Stimulated activated CD8-positive, alpha-beta memory T cell treated with anti-CD3 and anti-CD28 coated beads, Interleukin-12 subunit alpha, Interleukin-12 subunit beta, amount 100 ng/mL, for 24 hours (primary cell): ENCODE measurements at regions not wholly inside any gene's neighbourhood (a gene's known extent, or its start where the extent isn't known, plus 50 kb on each side); places are given as distances from the start of the nearest gene placed in this dataset.
A peak's percentile ranks its signal among the peaks of the same experiment; 100 is the strongest.

ENCODE experiments used
- DNase-seq: peaks from one replicate; pipeline ENCODE4 v3.0.0-alpha.2; 2020; ENCODE audit errors: extremely low read depth

DNA sequence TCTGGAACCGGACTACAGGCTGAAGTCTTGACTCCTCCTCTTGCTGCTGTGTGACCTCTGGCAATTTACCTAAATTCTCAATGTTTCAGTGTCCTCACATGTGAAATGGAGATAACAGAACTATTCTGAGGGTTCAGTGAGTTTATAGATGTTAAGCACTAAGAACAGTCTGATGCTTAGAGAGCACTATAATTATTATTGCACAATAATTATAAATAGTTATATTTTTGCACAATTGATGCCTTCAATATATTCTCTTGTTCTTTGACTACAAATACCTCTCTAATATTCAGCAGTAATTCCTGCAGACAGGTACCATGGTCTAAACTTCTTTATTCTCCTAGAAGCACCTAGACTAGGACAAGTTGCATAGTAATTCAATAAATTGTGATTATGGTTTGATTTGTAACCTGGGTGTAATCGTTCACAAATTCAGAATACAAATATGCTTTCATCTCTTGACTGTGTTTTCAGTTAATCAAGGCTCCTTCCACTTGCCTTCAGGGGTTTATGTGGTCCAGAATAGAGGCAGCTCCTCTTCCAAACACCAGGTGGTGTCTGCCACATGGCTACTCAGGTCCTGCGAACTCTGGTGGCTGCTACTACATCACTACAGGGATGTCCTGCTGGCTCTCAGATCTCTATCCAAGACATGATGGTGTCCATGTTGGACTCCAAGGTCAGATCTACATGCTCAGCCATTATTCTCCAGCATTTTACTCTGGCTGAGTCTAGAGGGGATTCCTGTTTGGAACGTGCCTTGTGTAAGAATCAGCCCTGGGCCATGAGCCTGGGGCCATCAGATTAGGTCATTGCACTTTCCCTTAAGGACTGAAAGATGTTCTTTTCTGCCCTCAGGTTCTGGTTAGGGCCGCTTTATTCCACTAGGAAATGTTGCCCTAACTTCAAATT, 103.4 kb downstream of the QRFPR start:
- DNase-seq = no peak

DNA sequence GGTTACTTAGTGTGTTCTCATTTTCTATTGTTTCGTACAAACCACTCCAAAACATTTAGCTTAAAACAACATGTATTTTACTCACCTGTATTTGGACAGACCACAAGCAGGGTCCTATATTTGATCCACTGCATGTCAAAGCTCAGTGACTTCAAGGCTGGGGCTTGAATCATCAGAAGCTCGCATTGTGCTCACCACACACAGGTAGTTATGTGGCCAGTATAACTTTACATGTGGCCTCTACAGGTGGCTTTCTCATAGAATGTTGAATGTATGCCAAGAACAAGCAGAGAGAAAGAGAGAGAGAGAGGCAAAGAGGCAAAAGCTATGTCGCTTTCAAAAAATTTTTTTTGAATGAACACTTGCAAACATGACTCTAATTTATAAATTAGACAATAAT, 107.6 kb downstream of the QRFPR start:
- no peak for DNase-seq

DNA sequence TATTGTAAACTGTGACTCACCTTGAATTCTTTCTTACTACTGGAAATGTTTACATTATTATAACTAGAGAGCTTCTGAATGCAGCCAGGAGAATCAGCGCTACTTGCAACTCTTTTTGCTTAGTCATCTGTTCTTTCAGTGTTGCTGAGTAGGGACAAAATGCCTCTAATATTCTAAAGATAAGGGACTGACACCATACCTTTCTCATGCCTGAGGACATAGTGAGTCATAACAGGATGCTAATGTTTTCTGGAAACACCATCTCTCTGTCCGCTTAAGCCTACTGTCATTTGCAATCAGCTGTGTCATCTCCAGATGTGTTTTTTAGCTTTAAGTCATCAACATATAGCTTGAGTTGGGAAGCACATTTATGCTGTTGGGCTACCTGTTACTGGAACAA, 108.3 kb downstream of the QRFPR start:
- DNase-seq = no peak

DNA sequence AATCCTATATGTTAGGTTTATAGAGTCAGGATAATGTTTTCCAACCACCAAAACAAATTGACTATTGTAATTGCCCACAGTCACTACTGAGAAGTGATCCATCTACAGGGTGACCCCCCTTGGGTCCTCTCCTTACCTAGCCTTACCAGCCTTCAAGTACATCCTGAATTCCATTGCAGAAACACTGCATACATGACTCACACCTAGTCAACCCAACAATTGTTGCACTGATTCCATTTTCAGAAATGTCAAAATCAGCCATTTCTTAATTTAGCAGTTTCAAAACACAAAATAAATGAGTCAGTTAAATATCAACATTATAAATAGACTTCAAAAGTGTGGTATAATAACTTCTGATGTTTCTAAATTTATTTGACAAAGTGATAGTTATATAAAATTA, 106.3 kb upstream of the TNIP3 start:
- no peak for DNase-seq

DNA sequence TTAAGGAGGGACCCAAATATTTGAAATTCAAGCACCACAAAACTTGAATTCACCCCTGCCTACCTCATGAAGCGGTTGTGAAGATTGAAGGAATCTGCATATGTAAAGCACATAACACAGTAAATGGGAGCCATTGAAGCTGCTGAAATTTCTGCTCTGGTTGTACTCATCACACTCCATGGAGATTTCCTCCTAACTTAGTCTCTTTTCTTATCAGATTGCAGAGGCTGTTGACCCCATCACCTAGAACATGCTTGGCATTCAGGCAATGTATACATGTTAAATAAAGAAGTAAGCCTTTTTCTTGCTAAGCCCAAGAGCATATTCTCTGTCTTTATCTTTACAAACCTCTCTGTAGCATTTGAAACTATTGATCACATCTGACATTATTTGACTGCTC, 104.9 kb upstream of the TNIP3 start:
- DNase-seq = no peak

DNA sequence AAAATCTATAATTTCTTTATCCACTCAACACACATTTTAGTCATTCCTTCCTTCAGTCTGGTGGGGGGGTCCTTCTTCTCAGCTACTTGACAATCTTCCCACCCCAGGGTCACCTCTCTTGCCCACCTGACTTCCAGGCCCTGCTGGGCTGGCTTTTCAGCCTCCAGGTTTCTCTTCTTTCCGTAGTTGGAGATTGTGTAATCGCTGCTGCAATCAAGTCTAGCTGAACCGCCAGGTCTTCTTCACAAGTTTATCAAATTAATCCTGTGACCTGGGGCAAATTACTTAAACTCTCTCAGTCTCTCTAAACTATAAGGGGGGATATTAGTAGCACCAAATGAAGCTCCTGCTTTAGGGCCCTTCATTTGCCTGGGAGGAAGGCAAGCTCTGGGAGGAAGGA, 102.9 kb upstream of the TNIP3 start:
- DNase-seq = no peak

DNA sequence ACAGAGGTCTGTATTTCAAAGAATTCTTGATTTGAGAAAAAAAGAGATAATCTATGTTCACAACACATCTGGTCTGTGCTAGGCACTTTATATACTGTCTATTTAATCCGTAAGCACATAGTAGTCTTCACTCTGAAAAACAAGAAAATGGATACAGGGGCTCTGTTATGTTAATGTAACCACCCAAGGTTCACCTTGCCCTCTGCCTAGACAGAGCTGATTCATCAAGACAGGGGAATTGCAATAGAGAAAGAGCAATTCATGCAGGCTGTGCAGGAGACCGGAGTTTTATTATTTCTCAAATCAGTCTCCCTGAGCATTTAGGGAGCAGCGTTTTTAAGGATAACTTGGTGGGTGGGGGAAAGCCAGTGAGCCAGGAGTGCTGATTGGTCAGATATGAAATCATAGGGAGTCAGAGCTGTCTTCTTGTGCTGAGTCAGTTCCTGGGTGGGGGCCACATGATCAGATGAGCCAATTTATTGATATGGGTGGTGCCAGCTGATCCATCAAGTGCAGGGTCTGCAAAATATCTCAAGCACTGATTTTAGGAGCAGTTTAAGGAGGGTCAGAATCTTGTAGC, 92.9 kb upstream of the TNIP3 start:
- no peak for DNase-seq

DNA sequence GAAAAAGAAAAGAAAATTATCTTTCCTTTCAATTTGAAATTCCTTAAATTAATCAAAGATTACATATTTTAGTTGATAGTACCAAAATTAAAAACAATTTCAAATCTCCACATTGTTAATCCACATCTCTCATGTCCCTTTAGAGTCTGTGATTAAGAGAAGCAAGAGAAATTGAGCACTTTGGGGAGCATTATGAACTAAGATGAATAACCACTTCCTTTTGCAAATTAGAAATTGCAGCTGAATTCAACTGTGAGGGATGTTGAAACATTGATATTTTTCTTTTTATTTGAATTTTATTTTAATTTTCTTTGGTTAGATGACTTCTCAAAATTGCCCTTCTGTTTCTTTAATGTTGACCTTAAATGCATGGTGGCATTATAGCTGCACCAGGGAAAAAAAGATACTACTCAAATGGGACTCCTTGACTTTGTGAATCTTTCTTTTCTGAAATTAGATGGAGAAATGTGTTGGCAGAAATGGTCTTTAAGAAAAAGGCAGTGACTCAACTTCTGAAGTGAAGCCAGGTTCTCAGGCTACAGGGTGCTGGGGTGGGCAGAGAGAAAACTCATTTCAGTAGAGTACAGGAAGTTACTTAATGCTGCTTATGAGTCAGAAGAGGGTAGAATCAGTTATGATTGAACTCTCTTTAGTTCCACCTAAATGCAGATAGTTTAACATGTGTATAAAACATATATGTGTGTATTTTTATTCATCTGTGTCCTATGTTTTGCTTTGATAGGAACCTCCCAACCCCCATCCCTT, 92.0 kb upstream of the TNIP3 start:
- peak; percentile 15 for DNase-seq

DNA sequence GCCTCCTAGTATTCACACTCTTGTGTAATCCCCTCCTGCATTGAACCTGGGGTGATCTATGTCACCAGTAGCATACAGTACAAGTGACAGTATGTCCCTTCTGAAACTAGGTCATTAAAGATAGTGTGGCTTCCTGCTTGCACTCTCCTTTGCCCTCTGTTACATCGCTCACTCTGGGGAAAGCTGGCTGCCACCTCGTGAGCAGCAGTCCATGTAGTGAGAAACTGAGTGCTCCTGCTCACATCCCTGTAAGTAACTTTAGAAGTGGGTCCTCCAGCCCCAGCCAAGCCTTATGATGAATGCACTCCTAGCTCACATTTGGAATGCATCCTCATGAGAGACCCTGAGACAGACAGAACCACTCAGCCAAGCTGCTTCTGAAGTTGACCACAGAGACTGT, 89.8 kb upstream of the TNIP3 start:
- no peak for DNase-seq

DNA sequence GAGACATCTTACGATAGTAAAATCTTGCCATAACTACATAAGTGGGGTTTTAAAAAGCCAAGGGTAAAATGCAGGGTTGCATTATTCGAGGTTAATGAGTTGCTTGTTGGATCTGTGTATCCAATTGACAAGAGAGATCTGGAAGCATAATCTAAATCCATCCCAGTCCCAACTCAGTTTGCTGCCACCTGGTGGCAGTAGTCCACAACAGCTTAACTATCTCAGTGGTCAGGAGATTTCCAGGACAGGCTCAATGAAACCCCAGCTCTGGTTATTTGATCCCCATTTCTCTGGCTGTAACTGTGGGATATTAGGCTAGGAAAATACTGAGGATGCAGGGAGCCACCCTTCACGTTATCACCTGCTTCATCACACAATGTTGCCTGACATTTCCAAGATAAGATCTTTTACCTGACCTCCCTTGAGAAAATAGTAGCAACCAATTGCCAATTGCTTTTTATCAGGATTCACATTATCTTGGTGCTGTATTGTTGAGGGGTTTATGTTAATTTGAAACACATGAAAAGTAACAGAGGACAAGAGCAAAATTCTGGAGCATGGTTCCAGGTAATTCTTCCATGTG, 88.2 kb upstream of the TNIP3 start:
- no peak for DNase-seq

DNA sequence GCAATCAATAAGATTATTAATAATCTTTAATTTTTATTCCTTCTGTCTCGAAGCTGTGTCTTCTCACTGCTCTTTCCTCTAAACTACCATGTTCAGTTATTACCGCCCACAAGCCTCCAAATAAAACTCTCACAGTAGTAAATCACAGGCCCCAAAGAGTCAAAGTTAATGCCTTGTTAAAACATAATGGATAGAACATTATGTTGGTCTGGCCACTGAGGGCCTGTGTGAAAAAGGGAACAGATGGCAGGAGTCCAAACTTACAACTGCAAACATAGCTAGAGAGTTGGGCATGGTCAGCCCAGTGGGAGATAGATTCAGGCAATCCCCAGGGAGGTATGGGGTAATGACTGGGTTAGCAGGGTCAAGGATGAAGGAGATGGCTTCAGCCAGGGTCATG, 84.6 kb upstream of the TNIP3 start:
- no peak for DNase-seq

DNA sequence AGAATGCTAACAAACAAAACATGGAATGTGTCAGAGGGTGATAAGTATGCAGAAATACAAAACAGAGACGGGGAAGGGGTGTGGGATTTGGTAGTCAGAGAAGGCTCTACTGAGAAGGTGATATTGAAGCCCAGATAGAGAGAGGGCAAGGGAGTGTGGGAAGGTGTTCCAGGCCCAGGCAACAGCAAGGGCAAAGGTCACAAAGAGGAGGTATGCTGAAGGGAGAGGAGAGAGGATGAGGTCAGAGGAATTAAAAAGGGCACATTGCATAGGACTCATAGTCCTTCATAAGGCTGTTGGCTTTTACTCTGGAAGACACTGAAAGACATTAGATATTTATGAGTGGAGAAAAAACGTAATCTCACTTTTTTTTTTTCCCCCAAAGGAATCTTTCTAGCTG, 82.6 kb upstream of the TNIP3 start:
- DNase-seq = no peak

DNA sequence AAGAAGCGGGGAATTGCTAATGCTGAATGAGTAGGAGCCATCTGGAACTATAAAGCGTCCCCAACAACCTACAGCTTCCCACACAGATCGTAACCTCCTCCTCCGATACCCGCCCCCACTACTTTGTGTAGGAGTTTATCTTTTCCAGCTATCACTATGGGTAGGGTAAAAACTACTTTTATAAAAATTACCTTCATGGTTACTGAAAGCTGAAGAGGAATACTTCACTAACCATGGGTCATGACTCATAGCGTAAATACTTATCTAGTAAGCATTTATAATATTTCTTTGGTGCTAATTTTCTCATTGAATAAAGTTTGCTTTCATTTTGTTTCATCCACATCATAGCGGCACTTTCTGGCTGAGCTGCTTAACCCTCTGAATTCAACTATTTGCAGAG, 79.4 kb upstream of the TNIP3 start:
- DNase-seq = no peak

DNA sequence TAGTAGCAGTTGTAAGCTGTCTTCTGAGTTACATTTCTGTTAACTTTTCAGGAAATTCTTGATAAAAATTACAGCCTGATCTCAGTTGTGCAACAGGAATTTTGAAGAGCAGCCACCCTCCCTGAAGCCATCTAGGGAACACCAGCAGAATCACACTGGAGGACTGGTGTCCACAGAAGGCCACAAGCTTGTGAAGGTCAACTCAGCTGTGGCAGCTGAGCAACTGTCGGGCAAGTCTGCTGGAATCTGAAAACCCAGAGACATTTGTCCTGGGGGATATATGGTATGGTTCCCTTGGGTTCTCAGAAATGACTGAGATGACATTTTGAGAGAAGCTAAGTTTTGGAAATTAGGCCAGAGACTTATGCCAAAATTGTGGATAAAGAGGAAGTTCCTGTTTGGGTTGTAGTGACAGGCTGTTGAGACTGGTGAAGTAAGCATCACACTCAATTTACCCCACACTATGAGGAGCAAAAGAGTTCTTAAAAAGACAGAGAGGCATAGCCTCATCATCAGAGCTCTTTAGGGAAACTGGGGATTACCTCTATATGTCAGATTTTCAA, 78.1 kb upstream of the TNIP3 start:
- no peak for DNase-seq

DNA sequence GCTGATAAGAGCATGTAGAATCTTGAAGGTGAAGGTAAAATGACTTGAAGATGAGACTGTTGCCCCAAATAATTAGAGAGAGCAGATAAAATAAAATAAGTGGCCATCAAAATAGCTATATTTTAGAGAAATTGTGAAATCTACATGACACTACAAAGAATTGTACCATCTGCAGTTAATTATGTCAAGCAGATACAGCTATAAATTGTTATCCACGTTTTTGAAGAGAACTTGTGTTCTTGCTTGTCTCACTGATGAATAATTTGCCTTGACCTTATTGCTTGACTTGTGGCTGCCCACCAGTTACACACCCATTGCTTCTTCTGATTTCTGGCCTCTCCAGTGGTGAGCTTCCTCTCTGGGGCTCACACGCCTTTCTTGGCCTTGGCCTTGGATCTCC, 75.8 kb upstream of the TNIP3 start:
- DNase-seq = no peak

DNA sequence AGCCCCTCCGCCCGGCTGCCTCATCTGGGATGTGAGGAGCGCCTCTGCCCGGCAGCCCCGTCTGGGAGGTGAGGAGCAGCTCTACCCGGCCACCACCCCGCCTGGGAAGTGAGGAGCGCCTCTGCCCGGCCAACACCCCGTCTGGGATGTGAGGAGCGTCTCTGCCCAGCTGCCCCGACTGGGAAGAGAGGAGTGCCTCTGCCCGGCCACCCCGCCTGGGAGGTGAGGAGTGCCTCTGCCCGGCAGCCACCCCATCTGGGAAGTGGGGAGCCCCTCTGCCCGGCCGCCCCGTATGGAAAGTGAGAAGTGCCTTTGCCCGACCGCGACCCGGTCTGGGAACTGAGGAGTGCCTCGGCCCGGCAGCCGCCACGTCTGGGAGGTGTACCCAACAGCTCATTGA, 74.3 kb upstream of the TNIP3 start:
- DNase-seq = no peak

DNA sequence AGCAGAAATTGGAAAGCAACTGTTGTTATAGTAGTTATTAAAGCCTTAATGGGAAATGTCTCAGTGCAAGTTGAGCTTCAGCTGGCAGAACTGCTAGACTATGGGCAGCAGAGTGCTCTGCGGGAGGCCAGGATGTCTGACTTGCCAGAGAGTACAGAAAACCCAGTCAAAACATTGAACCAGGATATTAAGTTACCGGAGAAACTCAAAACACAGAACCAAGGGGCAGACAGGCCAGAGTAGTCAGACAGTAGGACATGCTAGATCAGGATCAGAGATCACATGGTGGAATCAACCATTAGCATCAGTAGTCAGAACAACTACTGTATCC, 72.9 kb upstream of the TNIP3 start:
- no peak for DNase-seq

DNA sequence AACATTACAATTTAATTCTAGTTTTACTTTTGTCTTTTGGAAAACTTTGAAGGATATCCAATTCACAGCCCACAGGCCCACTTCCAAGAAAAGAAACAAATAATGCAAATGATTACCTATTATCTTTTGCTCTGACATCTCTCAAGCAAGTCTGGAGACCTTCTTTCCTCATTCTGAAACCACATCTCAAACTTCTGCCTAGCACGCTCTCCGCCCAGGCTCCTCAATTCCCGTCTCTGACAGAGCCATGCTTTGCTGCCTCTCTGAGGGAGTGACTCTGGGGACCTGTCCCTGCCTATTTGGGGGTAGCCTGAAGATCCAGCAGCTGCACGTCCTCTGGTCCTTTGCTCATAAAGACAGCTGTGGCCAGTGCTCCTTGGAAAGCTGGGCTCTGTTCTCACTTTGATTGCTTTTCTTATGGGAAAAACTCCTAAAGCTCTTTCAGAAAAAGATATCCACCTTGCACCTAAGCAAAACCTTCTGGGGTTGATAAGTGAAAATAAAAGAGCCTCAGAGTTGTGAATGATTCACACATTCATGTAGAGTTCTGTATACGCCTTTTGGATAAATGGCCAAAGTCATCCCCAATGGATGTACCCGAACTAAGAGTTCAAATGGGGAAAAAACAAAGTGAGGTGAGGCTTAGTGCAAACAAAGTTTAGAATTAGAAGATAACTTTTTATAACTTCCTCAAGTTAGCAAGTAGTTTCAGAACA, 72.4 kb upstream of the TNIP3 start:
- no peak for DNase-seq

DNA sequence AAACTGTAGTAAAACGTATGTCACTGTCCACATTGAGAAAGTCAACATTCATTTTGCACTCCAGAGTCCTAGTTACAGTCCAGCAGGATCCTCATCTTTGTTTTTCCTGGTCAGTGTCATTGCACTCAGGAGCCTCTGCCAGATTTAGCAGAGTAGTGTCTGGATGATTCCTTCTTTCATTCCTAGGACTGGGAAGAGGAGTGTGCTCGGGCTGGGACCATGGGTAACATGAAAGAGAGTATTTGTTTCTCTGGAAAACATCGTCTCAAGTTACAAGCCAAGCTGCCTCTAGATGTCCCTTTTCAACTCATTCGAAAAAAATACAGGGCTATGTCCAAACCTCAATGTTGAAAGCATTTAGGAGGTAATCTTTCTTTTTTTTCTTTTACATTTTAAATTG, 69.9 kb upstream of the TNIP3 start:
- DNase-seq = no peak

DNA sequence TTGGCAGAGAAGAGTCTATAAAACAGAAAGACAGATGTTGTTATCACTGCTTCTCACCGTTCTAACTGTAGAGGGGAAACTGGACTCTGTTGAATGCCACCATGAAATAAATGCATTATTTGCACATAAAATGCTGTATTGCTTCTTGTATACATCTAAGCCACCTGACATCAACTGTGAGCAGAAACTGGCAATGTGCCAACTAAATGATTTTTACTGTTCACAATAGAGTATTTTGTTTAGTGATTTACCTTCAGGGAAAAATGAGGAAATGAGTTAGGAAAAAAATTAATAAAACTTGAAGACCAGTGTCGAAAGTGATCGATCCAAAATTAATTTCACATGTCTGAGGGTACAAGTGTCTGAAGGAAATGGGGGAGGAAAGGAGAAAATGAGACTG, 65.9 kb upstream of the TNIP3 start:
- no peak for DNase-seq

DNA sequence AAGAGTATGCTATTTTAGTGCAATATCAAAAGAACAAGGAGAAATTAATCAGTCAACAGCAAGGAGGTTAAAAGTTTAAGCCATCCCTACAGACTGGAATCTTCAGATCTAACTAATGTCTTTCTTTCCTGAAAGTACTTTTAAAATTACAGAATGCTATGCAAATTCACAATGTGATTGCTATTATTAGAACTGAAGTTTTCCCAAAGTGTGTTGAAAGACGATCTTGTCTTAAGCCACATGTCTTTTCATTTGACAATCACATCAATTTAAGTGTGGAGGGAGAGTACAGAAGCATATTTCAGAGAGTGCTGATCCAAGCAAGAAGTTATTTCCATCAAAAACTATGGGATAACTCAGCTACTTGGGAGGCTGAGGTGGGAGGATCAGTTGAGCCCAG, 64.7 kb upstream of the TNIP3 start:
- no peak for DNase-seq

DNA sequence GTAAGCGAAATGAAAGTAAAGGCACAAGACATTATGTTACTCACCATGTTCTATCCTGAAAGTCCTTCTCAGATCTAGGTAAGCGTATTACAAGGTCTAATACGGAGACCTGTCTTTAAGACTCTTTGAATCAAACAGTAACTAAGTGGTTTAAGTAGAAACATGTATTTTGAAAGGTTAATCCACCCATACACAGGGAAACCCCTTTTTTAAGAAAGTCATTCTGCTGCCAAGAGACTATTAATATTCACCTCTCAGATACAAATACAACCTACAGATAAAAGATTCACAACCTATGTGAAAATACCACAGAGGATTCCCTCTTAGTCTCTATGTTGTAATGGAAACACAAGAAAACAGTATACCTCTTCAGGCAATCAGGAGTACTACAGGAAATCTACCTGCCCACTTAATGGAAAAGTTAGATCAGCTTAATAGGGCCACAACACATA, 63.2 kb upstream of the TNIP3 start:
- no peak for DNase-seq
